ENCODE measurements at regions not wholly inside any gene's neighbourhood (a gene's known extent, or its start where the extent isn't known, plus 50 kb on each side); places are given as distances from the start of the nearest gene placed in this dataset.

DNA sequence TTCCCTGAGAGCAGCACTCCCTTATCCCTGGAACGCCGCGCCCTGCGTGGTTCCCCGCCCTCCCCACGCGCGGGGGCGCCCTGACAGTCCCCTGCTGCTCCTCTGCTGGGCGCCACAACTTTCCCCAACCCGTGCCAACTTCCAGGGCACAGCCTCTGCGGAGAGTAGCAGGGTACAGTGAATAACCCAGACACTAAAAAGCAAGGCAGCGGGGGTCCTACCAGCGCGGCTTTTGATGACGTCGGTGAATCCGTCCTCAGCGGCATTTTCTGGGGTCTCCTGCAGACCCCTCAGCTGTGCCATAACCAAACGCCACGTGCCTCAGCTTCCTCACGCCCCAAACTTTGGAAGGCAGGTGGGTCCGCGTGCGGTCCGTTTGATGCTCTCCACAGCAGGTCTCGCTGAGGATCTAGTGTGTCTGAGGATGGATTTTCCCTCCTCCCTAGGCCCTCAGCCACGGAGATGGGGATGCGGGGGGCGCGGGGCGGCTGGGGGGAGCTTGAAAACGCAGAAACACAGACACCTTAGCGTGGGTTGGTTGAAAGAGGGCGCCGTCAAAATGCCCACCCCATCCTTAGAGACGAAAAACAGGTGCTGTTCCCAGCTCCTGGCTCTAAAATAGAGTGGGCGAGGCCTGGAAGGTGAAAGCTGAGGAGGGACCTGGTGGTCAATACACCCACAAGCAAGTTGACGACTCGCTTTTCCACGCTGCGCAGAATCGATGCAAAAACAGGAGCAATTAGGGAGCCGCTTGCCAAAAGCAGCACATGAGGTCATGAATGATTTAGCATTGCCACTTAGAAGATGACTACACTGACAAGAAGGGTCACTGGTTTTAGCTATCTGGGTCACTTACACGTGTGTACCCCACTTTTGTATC is 405.6 kb downstream of the FAM47A start:
- DNase-seq (ENCODE audit: low spot score) = peak; percentile 20

DNA sequence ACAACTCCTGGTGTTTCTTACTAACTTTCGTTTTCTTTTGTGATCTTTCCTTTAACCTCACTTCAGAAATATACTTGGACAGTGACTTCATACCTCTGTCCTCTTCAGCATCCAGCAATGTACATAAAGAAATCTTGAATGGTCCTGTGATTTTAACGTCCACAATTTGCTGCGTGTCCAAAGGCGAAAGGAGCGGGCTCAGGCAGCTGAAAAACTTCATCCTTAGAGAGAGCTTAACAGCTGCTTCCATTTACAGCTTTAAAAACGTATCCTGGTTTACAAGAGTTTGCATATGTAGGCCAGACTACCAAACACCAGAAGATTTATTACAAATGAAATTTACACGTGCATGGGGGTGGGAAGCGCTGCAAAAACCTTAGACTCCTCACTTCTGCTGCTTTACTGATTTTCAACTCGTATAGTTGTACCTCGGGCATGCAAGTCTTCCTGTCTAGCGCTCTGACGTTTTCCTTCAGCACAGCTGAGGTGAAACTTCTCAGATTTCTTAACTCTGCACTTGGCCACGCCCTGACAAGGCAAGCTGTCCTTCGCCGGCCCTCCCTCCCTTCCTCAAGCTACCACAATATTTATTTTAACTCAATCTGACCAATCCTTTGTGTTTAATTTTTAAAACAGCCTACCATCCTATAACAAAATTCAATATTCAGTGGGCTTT is 406.4 kb downstream of the FAM47A start:
- no peak for DNase-seq (ENCODE audit: low spot score)

DNA sequence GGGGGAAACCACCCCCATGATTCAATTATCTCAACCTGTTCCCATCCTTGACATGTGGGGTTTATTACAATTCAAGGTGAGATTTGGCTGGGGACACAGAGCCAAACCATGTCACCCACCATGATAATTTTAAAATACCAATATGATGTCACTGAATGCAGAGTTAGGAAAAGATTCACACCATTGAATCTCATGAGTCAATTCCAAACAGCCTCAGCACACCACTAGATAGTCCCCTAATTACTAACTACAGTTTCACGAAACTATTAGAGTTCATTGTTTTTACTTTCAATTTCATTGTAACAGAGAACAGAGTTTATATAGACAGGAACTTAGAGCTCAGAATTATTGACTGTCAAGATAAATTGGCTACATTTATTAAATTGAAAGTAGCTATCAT is 410.2 kb downstream of the FAM47A start:
- DNase-seq (ENCODE audit: low spot score) = no peak

DNA sequence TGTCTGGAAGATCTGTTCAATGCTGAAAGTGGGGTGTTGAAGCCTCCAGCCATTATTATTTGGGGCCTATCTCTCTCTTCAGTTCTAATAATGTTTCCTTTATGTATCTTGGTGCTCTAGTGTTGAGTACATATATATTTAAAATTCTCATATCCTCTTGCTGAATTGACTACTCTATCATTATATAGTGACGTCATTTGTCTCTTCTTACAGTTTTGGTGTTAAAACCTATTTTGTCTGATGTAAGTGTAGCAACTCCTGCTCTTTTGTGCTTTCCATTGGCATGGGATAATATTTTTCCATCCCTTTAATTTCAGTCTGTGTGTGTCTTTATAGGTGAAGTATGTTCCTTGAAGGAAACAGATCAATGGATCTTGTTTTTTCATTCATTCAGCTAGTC is 446.0 kb downstream of the FAM47A start:
- DNase-seq (ENCODE audit: low spot score) = no peak
